Neuron (in vitro differentiated cells): ENCODE measurements at regions not wholly inside any gene's neighbourhood (a gene's known extent, or its start where the extent isn't known, plus 50 kb on each side); places are given as distances from the start of the nearest gene placed in this dataset.

Experiments
- H2AFZ ChIP-seq: one replicate; pipeline ENCODE4 v1.6.1; 2013; ENCODE audit warnings: low read depth, mild to moderate bottlenecking, inconsistent platforms, low read length, moderate library complexity
- H3K27me3 ChIP-seq: one replicate; pipeline ENCODE4 v1.6.1; 2013; ENCODE audit warnings: low read length; ENCODE audit not compliant: insufficient read depth
- H3K36me3 ChIP-seq: one replicate; pipeline ENCODE4 v1.6.1; 2013; ENCODE audit warnings: low read length; ENCODE audit not compliant: insufficient read depth
- H3K4me1 ChIP-seq: one replicate; pipeline ENCODE4 v1.6.1; 2013; ENCODE audit warnings: low read length; ENCODE audit not compliant: insufficient read depth
- H3K4me3 ChIP-seq: 2 replicates; pipeline ENCODE4 v1.5.1; 2013; ENCODE audit warnings: mild to moderate bottlenecking, low read length, moderate library complexity
- H3K9me3 ChIP-seq: one replicate; pipeline ENCODE4 v1.6.1; 2013; ENCODE audit warnings: low read length

DNA sequence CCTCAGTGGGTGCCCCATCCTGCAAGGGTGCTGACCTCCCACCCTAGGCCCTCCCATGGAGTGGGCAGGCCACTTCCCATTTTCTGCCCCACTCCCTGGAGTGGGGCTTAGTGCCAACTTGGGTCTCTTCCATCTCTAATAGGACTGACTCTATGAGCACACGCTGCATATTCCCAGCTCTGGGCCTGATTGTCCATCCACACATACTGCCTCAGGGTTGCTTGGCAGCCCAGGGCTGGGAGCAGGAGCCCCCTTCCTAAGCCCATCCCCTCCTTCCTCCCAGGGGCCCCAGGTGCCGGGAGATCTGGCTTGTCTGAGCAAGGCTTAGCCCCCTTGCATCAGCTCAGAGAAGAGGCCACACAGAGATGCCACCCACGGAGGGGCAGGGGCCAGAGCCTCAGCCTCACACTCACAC, 55.1 kb downstream of the PJA1 start:
- H3K4me1 ChIP-seq = peaks cover 20% of the 10 kb centered on the region
- H3K9me3 ChIP-seq = no peaks in the 10 kb centered on the region
- no peak overlapping the region for H3K4me3 ChIP-seq
- no peaks in the 10 kb centered on the region for H3K36me3 ChIP-seq
- H2AFZ ChIP-seq = no peak overlapping the region
- H3K27me3 ChIP-seq = no peaks in the 10 kb centered on the region

- Histone ChIP-seq H3K4me1 (peaks cover 20% of the 10 kb centered on the region), H3K27me3 (no peaks in the 10 kb centered on the region), H3K9me3 (no peaks in the 10 kb centered on the region), H3K4me3 (no peak overlapping the region), H3K36me3 (no peaks in the 10 kb centered on the region), H2AFZ (no peak overlapping the region)
These were observed 55.5 kb downstream of the PJA1 start for GRCh38 chrX:69109706-69110105.

DNA sequence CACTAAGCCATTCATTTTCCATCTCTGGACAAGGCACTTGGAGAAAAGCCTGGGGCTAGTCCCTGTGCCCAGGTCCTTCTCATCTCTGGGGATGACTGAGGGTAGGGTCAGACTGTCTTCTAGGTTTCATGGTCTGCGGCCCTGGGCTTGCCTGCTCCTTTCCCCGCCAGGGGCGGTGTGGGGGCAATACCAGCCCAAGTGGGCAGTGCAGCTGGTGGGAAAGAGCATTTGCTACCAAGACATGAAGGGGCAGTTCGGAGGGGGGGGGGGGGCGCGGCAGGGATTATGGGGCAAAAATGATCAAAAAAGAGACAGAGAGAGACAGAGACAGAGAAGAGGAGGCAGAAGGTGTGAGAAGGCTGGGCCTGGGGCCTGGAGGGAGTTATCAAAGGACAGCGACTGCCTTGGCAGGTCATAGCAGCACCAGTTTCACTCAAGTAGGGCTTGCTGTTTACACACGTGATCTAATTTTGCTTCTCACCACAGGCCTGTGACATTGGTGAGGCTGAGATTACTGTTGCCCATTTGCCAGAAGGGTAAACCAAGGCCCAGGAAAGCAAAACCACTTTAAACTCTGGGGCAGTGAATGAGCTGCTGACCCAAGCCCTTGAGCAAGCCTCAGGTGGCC, 56.1 kb downstream of the PJA1 start:
- Histone ChIP-seq H3K4me1 (peaks cover 20% of the 10 kb centered on the region), H3K36me3 (no peaks in the 10 kb centered on the region), H3K27me3 (no peaks in the 10 kb centered on the region), H3K4me3 (no peak overlapping the region), H3K9me3 (no peaks in the 10 kb centered on the region), H2AFZ (no peak overlapping the region)

GRCh38 chrX:69107747-69108401, 57.4 kb downstream of the PJA1 start:
- Histone ChIP-seq H3K36me3 (no peaks in the 10 kb centered on the region), H3K4me1 (peaks cover 20% of the 10 kb centered on the region), H2AFZ (no peak overlapping the region), H3K4me3 (no peak overlapping the region), H3K9me3 (no peaks in the 10 kb centered on the region), H3K27me3 (no peaks in the 10 kb centered on the region)

DNA sequence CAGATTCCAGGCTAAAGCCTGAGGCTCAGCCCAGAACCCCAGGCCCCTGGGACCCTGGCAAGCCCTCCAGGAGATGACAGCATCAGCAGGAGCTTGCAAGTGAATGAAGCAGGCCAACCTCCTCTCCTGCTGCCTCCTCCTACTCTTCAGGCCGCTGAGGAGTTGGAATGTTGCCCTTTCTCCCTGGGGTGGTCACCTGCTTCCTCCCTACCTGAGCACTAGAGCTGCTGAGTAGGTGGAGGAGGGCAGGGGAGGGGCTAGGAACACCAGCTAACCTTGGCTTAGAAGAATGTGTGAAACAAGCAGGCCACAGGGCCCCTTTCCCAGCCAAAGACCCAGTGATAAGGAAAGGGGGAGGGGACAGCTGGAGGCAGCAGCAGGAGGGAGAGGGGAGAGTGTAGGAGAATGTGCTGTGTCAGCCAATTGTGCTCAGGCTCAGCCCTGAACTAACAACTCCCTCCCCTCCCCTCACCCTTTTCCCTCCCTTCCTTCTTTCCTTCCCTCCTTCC, 58.0 kb downstream of the PJA1 start:
- Histone ChIP-seq H3K9me3 (no peaks in the 10 kb centered on the region), H3K36me3 (no peaks in the 10 kb centered on the region)

DNA sequence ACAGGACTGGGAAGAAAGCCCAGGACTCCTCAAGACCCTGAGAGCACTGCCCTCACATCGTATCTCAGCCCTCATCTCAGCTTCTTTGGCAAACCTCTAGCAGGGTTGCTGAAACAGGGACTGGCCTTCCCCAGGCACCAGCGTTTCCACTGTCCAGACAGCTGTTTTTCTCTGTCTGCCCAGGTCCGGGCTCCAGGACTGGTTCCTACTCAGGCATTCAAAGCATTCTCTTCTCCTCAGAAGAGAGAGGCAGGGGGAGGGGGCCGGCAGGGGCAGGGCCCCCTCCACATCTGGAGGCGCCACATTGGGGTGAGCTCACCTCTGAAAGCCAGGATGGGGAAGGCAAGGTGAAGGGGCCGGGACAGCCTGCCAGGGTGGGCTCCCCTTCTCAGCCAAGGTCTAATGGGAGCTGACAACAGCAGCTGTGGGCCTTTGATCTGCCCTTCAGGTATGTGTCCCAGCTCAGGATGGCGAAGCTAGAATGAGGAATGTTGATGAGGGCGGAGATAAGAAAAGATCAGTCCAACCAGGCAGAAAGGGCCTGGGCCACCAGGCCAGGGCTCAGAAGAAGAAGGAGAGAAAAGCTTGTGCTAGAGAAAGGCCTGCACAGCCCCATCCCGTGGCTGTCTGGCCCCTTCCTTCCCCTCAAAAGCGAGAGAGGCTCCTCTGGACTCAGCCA, 60.4 kb downstream of the PJA1 start:
- no peaks in the 10 kb centered on the region for H3K36me3 ChIP-seq

More for the DNA sequence above, 58.0 kb downstream of the PJA1 start:
- H2AFZ ChIP-seq = no peak overlapping the region
- H3K4me1 ChIP-seq = peaks cover 20% of the 10 kb centered on the region
- no peak overlapping the region for H3K4me3 ChIP-seq
- H3K27me3 ChIP-seq = no peaks in the 10 kb centered on the region

DNA sequence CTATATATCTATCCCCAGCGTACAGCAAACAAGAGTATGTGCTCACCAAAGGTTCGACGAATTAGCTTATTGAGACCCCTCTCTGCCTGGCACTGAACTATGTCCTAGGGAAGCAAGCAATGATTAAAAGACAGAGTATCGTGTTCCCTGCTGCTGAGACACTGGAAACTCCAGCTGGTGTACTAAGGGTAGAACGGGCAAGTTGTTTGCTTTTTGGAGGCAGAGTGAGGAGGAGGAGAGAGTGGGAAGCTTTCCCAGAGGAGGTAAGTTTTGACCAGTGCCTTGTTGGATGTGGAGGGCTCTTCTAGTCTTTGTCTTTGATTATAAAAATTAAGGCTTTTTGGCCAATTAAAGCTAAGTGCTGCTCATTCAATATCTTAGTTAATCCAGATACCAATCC, 61.7 kb downstream of the PJA1 start:
- H3K27me3 ChIP-seq = no peaks in the 10 kb centered on the region
- H3K4me3 ChIP-seq = no peak overlapping the region
- H2AFZ ChIP-seq = no peak overlapping the region
- no peaks in the 10 kb centered on the region for H3K9me3 ChIP-seq
- no peaks in the 10 kb centered on the region for H3K36me3 ChIP-seq
- peaks cover 13% of the 10 kb centered on the region for H3K4me1 ChIP-seq

More for the DNA sequence above, 60.4 kb downstream of the PJA1 start:
- Histone ChIP-seq H3K4me1 (peaks cover 16% of the 10 kb centered on the region), H3K4me3 (no peak overlapping the region), H3K9me3 (no peaks in the 10 kb centered on the region), H3K27me3 (no peaks in the 10 kb centered on the region), H2AFZ (no peak overlapping the region)

DNA sequence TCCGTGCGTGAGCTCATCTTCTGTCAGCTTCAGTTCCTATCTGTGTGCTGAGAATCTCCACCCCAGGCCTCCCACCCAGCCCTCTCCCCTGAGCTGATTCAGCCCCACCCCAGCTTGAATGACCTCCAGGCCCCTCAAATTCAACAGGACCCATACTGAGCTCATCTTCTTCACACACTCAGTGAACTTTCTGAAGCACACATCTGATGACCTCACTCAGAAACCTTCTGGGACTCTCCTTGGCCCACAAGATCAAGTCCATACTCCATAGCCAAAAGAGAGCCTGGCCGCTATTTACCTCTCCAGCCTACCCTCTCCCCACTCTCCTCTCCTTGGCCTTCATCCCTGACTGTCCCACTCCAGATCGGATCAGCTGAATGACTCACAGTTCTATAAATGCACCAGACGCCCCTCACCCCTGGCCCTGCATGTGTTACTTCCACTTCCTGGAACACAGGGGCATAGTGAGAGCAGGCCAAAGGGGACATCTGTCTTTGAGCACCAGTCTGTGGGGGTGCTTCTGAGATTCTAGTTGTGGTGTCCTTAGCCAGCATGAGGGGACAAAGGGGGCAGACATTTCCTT, 62.5 kb downstream of the PJA1 start:
- Histone ChIP-seq H3K4me1 (peaks cover 12% of the 10 kb centered on the region), H3K4me3 (no peak overlapping the region), H3K27me3 (no peaks in the 10 kb centered on the region), H3K36me3 (no peaks in the 10 kb centered on the region), H2AFZ (no peak overlapping the region), H3K9me3 (no peaks in the 10 kb centered on the region)

GRCh38 chrX:69101683-69102251, 63.5 kb downstream of the PJA1 start:
- no peaks in the 10 kb centered on the region for H3K9me3 ChIP-seq
- H3K27me3 ChIP-seq = no peaks in the 10 kb centered on the region
- H3K36me3 ChIP-seq = no peaks in the 10 kb centered on the region
- H3K4me3 ChIP-seq = no peak overlapping the region
- peaks cover 2% of the 10 kb centered on the region for H3K4me1 ChIP-seq
- no peak overlapping the region for H2AFZ ChIP-seq

DNA sequence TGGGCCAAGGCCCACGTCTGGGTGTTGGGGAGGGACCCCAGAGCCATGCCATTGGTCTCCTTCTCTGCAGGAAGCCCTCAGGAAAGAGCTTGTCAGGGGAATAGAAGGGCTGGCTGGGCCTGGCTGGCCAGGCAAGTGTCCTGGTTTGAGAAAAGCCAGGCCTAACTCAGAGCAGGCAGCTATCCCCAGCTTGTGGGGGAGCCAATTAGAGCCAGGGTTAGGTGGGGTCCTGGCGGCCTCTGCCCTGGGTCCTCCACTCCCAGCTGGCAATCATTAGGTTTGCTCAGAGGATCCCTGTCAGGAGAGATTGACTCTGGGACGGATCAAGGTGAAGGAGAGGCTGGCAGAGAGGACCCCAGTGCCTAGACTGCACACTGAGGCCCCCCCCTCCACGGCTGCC, 64.8 kb downstream of the PJA1 start:
- no peaks in the 10 kb centered on the region for H3K36me3 ChIP-seq
- H3K4me1 ChIP-seq = no peaks in the 10 kb centered on the region
- no peak overlapping the region for H2AFZ ChIP-seq
- H3K9me3 ChIP-seq = no peaks in the 10 kb centered on the region
- no peak overlapping the region for H3K4me3 ChIP-seq
- H3K27me3 ChIP-seq = no peaks in the 10 kb centered on the region

- no peak overlapping the region for H2AFZ ChIP-seq
- no peaks in the 10 kb centered on the region for H3K27me3 ChIP-seq
- no peak overlapping the region for H3K4me3 ChIP-seq
- no peaks in the 10 kb centered on the region for H3K9me3 ChIP-seq
- no peaks in the 10 kb centered on the region for H3K36me3 ChIP-seq
- H3K4me1 ChIP-seq = no peaks in the 10 kb centered on the region
These were observed 67.6 kb downstream of the PJA1 start for GRCh38 chrX:69097451-69098236.

DNA sequence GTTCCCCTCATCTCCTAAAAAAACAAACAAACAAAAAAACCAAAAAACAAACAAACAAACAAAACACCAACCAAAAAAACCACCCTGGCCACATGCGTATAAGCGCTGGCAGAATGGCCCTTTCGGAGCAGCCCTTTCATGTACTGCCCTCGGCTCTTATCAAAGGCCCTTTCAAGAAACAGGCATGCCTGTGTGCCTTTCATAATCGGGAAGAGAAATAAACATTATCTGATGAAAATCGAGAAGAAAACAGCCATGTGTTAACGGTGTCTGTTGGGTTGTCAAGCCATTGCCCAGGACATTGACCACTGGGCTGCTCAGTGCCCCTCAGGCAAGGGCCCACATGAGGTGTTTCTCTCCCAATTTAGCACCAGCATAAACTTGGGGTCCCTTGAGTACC, 68.3 kb downstream of the PJA1 start:
- H2AFZ ChIP-seq = no peak overlapping the region
- H3K4me3 ChIP-seq = no peak overlapping the region
- H3K4me1 ChIP-seq = no peaks in the 10 kb centered on the region
- H3K9me3 ChIP-seq = no peaks in the 10 kb centered on the region
- H3K27me3 ChIP-seq = no peaks in the 10 kb centered on the region
- H3K36me3 ChIP-seq = no peaks in the 10 kb centered on the region
